Esophagus squamous epithelium (tissue), 5 donors: ENCODE measurements at regions not wholly inside any gene's neighbourhood (a gene's known extent, or its start where the extent isn't known, plus 50 kb on each side); places are given as distances from the start of the nearest gene placed in this dataset.

Experiments
- DNase-seq: peaks from one replicate; lab custom pipeline; 2025; lab: John Stamatoyannopoulos, UW
- H3K27ac ChIP-seq, 4 donors: fragments of 200-600 bp; sonication (generic); one replicate each; pipeline ENCODE4 v1.5.1; 2016 to 2019; ENCODE audit warnings: mild to moderate bottlenecking in 1 of 4
- H3K27me3 ChIP-seq, 4 donors: fragments of 200-600 bp; sonication (generic); 1 replicate in 3 of 4; 2 replicates in 1 of 4; pipeline versions ENCODE4 v1.5.1 to v1.6.0; 2017 to 2021; ENCODE audit warnings: antibody characterized with exemption in 1 of 4
- H3K36me3 ChIP-seq, 3 donors: fragments of 200-600 bp; sonication (generic); one replicate each; pipeline ENCODE4 v1.5.1; 2016 to 2019
- H3K4me1 ChIP-seq, 3 donors: fragments of 200-600 bp; sonication (generic); one replicate each; pipeline ENCODE4 v1.5.1; 2017 to 2019
- H3K4me3 ChIP-seq, 4 donors: fragments of 200-600 bp; sonication (generic); 1 replicate in 3 of 4; 2 replicates in 1 of 4; pipeline ENCODE4 v1.5.1; 2016 to 2019; ENCODE audit warnings: mild to moderate bottlenecking in 2 of 4, moderate library complexity in 1 of 4
- H3K9me3 ChIP-seq, 3 donors: fragments of 200-600 bp; sonication (generic); one replicate each; pipeline ENCODE4 v1.5.1; 2016 to 2019
- CTCF ChIP-seq, 6 experiments: fragments of 450-650 bp in 4 of 6; fragments of 200-600 bp in 2 of 6; sonication (generic) in 2 of 6; IDR thresholded peaks; one replicate each; pipeline ENCODE4 v1.5.1; 2016 to 2019; ENCODE audit warnings: antibody characterized with exemption in 6 of 6, mild to moderate bottlenecking in 4 of 6, moderate library complexity in 4 of 6
- POLR2A ChIP-seq, 4 donors: fragments of 450-650 bp; IDR thresholded peaks; one replicate each; pipeline ENCODE4 v1.6.1; 2017; ENCODE audit warnings: antibody characterized with exemption in 4 of 4, mild to moderate bottlenecking in 4 of 4, moderate library complexity in 3 of 4
- WGBS, 2 donors: methylation state at CpG; one replicate each; pipeline ENCODE4 v1.1.5; 2018; 5-methylcytosine and 5-hydroxymethylcytosine counted together
- intact Hi-C: fragments of 100-400 bp; cut with DNase I; formaldehyde crosslinking; loops from one replicate; pipeline ENCODE4 v1.15.0; 2022
- donor health status: DM: yes; HTN: yes; CAD: no.

GRCh38 chr4:58254291-58254690 is 1144.1 kb upstream of the IGFBP7 start:
- Histone ChIP-seq H3K36me3 (no peaks in the 10 kb centered on the region), H3K4me1 (no peaks in the 10 kb centered on the region), H3K9me3 (no peaks in the 10 kb centered on the region), H3K4me3 (no peak overlapping the region), H3K27ac (no peak overlapping the region), H3K27me3 (no peaks in the 10 kb centered on the region)
- intact Hi-C loops = no loop called here
- no peak for TF ChIP-seq CTCF (IDR thresholded peaks at IDR 0.05)
- TF ChIP-seq POLR2A (IDR thresholded peaks at IDR 0.05) = no peak
- 71 to 74% methylated on average over 3 of the region's 3 CpGs for WGBS, 2 donors
- DNase-seq = no peak

GRCh38 chr4:58252656-58253055 is 1142.5 kb upstream of the IGFBP7 start:
- Histone ChIP-seq H3K4me3 (no peak overlapping the region), H3K4me1 (no peaks in the 10 kb centered on the region), H3K9me3 (no peaks in the 10 kb centered on the region), H3K27me3 (no peaks in the 10 kb centered on the region), H3K36me3 (no peaks in the 10 kb centered on the region), H3K27ac (no peak overlapping the region)
- WGBS, 2 donors = 88 to 94% methylated on average over 2 of the region's 2 CpGs
- TF ChIP-seq CTCF (IDR thresholded peaks at IDR 0.05) (no peak), POLR2A (IDR thresholded peaks at IDR 0.05) (no peak)
- no peak for DNase-seq
- intact Hi-C loops = no loop called here

GRCh38 chr4:58247792-58248191 is 1137.6 kb upstream of the IGFBP7 start:
- no peaks in the 10 kb centered on the region for H3K27me3 ChIP-seq
- intact Hi-C loops = no loop called here

GRCh38 chr4:58225460-58225859 is 1115.3 kb upstream of the IGFBP7 start:
- intact Hi-C loops = no loop called here
- H3K27ac ChIP-seq = no peak overlapping the region
- no peak overlapping the region for H3K4me3 ChIP-seq
- DNase-seq = no peak
- TF ChIP-seq POLR2A (IDR thresholded peaks at IDR 0.05) = no peak
- TF ChIP-seq CTCF (IDR thresholded peaks at IDR 0.05) = no peak
- H3K36me3 ChIP-seq = no peaks in the 10 kb centered on the region
- H3K4me1 ChIP-seq = no peaks in the 10 kb centered on the region
- 80 to 93% methylated on average over 1 of the region's 1 CpG for WGBS, 2 donors
- H3K27me3 ChIP-seq = no peaks in the 10 kb centered on the region
- no peaks in the 10 kb centered on the region for H3K9me3 ChIP-seq

More at GRCh38 chr4:58247792-58248191, 1137.6 kb upstream of the IGFBP7 start:
- Histone ChIP-seq H3K27ac (no peak overlapping the region), H3K4me3 (no peak overlapping the region), H3K4me1 (no peaks in the 10 kb centered on the region), H3K36me3 (no peaks in the 10 kb centered on the region), H3K9me3 (no peaks in the 10 kb centered on the region)
- DNase-seq = no peak
- WGBS, 2 donors = 54 to 61% methylated on average over 3 of the region's 3 CpGs
- TF ChIP-seq CTCF (IDR thresholded peaks at IDR 0.05) (no peak), POLR2A (IDR thresholded peaks at IDR 0.05) (no peak)

- WGBS, 2 donors = 29 to 60% methylated on average over 2 of the region's 2 CpGs
These were observed 1109.0 kb upstream of the IGFBP7 start for GRCh38 chr4:58219179-58219578.

More at GRCh38 chr4:58219179-58219578, 1109.0 kb upstream of the IGFBP7 start:
- DNase-seq = no peak
- Histone ChIP-seq H3K4me3 (no peak overlapping the region), H3K36me3 (no peaks in the 10 kb centered on the region), H3K27ac (no peak overlapping the region), H3K27me3 (no peaks in the 10 kb centered on the region), H3K4me1 (no peaks in the 10 kb centered on the region), H3K9me3 (no peaks in the 10 kb centered on the region)
- no peak for TF ChIP-seq CTCF (IDR thresholded peaks at IDR 0.05)
- no peak for TF ChIP-seq POLR2A (IDR thresholded peaks at IDR 0.05)
- intact Hi-C loops = no loop called here
